WI38 (cell line): ENCODE measurements at regions not wholly inside any gene's neighbourhood (a gene's known extent, or its start where the extent isn't known, plus 50 kb on each side); places are given as distances from the start of the nearest gene placed in this dataset.

Source experiments
- H3K4me3 ChIP-seq: 2 replicates; pipeline ENCODE4 v1.5.1; 2011; ENCODE audit warnings: low read depth, mild to moderate bottlenecking, control low read depth, low read length
- CTCF ChIP-seq: IDR thresholded peaks from 2 replicates; pipeline ENCODE4 v1.5.1; 2012; ENCODE audit warnings: low read depth, mild to moderate bottlenecking, control low read depth, low read length

- no peak for TF ChIP-seq CTCF
- no peak overlapping the region for H3K4me3 ChIP-seq
These were observed 403.6 kb upstream of the PROK2 start for GRCh38 chr3:72188536-72188935.

DNA sequence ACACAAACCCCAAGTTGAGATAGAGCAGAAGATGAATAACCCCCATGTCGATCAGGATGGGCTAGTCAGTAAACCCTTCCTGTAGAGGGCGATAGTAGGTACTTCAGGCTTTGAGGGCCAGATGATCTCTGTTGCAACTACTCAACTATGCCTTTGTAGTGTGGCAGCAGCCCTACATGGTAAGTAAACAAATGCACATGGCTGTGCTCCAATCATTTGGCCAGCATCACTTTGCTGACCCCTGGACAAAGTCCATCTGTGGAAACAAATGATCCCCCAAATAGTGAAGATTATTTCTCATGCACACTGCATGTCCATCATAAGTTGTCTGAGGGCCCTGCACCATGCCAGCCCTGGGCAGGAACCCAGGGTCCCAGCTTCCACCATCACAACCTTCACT lies 402.2 kb upstream of the PROK2 start:
- no peak for TF ChIP-seq CTCF

DNA sequence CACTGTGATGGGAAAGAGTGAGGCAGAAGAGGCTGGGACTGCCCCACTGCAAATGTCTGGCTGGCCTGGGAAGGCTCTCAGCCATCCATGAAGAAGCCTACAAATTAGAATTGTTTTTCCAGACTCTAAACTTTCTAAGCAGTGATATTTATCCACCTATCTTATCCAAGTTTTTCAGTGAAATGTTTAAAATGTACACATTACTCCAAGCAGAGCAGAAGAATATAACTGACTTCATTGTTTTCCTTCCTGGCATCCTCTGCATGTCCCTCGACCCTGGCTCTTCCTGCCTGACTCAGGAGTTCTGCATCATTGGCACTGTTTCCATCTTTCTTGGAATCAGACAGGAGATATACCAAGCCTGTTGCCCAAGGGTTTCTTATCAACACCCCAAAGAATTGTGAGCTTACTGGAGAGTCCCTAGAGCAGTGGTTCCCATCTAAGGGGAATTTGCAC lies 401.5 kb upstream of the PROK2 start:
- no peak for TF ChIP-seq CTCF
- no peak overlapping the region for H3K4me3 ChIP-seq

More for the DNA sequence above, 402.2 kb upstream of the PROK2 start:
- H3K4me3 ChIP-seq, result no peak overlapping the region

- no peak for TF ChIP-seq CTCF
- H3K4me3 ChIP-seq, result no peak overlapping the region
These were observed 400.8 kb upstream of the PROK2 start for GRCh38 chr3:72185549-72186399.

GRCh38 chr3:72183489-72183888 lies 398.5 kb upstream of the PROK2 start:
- no peak overlapping the region for H3K4me3 ChIP-seq
- no peak for TF ChIP-seq CTCF

DNA sequence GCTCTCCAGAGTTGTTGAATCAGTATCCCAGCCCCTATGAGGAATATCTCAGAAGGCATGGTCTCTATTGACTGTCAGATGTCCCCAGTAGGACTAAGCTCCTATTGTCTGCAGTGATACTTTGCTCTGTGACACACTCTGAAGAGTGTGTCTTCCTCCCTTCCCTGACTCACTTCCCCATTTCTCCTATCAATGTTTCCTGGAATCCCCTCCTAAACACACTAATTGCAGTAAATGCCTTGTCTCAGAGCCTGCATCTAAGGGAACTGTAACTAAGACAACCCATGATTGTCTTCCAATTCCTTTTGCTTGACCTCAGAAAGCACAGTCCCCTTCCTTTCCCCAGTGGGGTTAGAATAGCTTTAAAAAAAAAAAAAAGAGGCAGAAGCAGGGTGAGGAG lies 397.3 kb upstream of the PROK2 start:
- H3K4me3 ChIP-seq, result no peak overlapping the region
- no peak for TF ChIP-seq CTCF

- H3K4me3 ChIP-seq, result no peak overlapping the region
- TF ChIP-seq CTCF, result no peak
These were observed 396.3 kb upstream of the PROK2 start for GRCh38 chr3:72181251-72181650.
